OCI-LY7 (cell line): ENCODE measurements at regions not wholly inside any gene's neighbourhood (a gene's known extent, or its start where the extent isn't known, plus 50 kb on each side); places are given as distances from the start of the nearest gene placed in this dataset.

Experiments
- BruUV-seq: library from RNA; stranded (reverse); fragments of 400-500 nt; replicated peaks from 2 replicates; lab custom pipeline; 2021; lab: Mats Ljungman, UMichigan
- CTCF ChIA-PET: fragments of 300-600 bp; sonication (Branson Sonifier 250); formaldehyde crosslinking; loops from one replicate; lab custom pipeline; 2022; ENCODE audit warnings: antibody characterized with exemption; ENCODE audit not compliant: unreplicated experiment; lab: Charles Lee
- POLR2A ChIA-PET: fragments of 300-600 bp; sonication (Branson Sonifier 250); formaldehyde crosslinking; loops from one replicate; lab custom pipeline; 2022; ENCODE audit warnings: antibody characterized with exemption; lab: Charles Lee
- DNase-seq: peaks from one replicate; pipeline ENCODE4 v3.0.0-alpha.2; 2015; ENCODE audit warnings: low spot score
- H2AFZ ChIP-seq: fragments of 200-600 bp; sonication (generic), shearing (Covaris generic); 2 replicates; pipeline ENCODE4 v1.6.1; 2014; ENCODE audit warnings: mild to moderate bottlenecking, antibody characterized with exemption, low read length, moderate library complexity
- H3K27ac ChIP-seq: fragments of 200-600 bp; sonication (generic); 2 replicates; pipeline ENCODE4 v1.5.1; 2014; ENCODE audit warnings: mixed run types, low read depth, mild to moderate bottlenecking, moderate library complexity, low read length, inconsistent platforms; ENCODE audit not compliant: poor library complexity, severe bottlenecking
- H3K36me3 ChIP-seq: fragments of 200-600 bp; sonication (generic); 2 replicates; pipeline ENCODE4 v1.6.1; 2014; ENCODE audit warnings: mild to moderate bottlenecking, antibody characterized with exemption, low read length, moderate library complexity, mixed read lengths; ENCODE audit not compliant: insufficient read depth
- H3K4me1 ChIP-seq: fragments of 200-600 bp; sonication (generic); 2 replicates; pipeline ENCODE4 v1.5.1; 2014; ENCODE audit warnings: mild to moderate bottlenecking, low read length; ENCODE audit not compliant: insufficient read depth, poor library complexity, severe bottlenecking
- H3K4me2 ChIP-seq: fragments of 200-600 bp; sonication (generic); 2 replicates; pipeline ENCODE4 v1.6.1; 2014; ENCODE audit warnings: mild to moderate bottlenecking, low read length
- H3K4me3 ChIP-seq: fragments of 200-600 bp; sonication (generic); 2 replicates; pipeline ENCODE4 v1.5.1; 2014; ENCODE audit warnings: mild to moderate bottlenecking, low read depth, low read length; ENCODE audit not compliant: poor library complexity, severe bottlenecking
- H3K79me2 ChIP-seq: fragments of 200-600 bp; sonication (generic); 2 replicates; pipeline ENCODE4 v1.6.1; 2016; ENCODE audit warnings: low read depth, mild to moderate bottlenecking, low read length, moderate library complexity, mixed read lengths; ENCODE audit not compliant: insufficient read depth
- H3K9me2 ChIP-seq: fragments of 200-600 bp; sonication (generic); 2 replicates; pipeline ENCODE4 v1.6.1; 2016; ENCODE audit warnings: mild to moderate bottlenecking, low read length, mixed read lengths; ENCODE audit not compliant: insufficient read depth
- H3K9me3 ChIP-seq: fragments of 200-600 bp; sonication (generic); 2 replicates; pipeline ENCODE4 v1.6.1; 2014; ENCODE audit warnings: mild to moderate bottlenecking, mixed run types, low read length, mixed read lengths
- H4K20me1 ChIP-seq: fragments of 200-600 bp; sonication (generic); 2 replicates; pipeline ENCODE4 v1.6.1; 2014; ENCODE audit warnings: mild to moderate bottlenecking, antibody characterized with exemption, low read length, moderate library complexity, mixed read lengths; ENCODE audit not compliant: insufficient read depth
- CTCF ChIP-seq: fragments of 200-600 bp; sonication (generic); conservative IDR thresholded peaks from 2 replicates; pipeline ENCODE4 v1.5.1; 2014; ENCODE audit warnings: mild to moderate bottlenecking, antibody characterized with exemption, low read length, moderate library complexity, mixed read lengths
- EZH2phosphoT487 ChIP-seq: fragments of 200-600 bp; sonication (generic); IDR thresholded peaks from 2 replicates; pipeline ENCODE4 v1.6.1; 2018; ENCODE audit warnings: low read depth, borderline replicate concordance, mild to moderate bottlenecking, mixed run types, antibody characterized with exemption, low read length, moderate library complexity, mixed read lengths
- intact Hi-C: fragments of 100-400 bp; cut with micrococcal nuclease; formaldehyde crosslinking; loops from one replicate; pipeline ENCODE4 v1.10.0; 2022; ENCODE audit not compliant: unreplicated experiment

DNA sequence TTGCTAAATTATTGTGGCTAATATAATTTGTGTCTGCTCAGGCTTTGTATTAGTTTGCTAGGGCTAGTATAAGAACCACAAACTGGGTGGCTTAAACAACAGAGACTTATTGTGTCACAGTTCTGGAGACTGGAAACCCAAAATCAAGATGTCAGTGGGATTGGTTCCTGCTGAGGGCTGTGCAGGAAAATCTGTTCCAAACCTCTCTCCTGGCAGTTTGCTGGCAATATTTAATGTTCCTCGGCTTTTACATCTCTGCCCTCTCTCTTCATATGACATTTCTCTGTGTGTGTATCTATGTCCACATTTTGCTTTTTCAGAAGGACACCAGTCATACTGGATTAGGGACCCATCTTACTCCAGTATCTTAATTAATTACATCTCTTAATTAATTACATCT is 498.8 kb upstream of the CD180 start:
- intact Hi-C loops = no loop called here
- H3K27ac ChIP-seq = no peak overlapping the region
- H3K36me3 ChIP-seq = no peaks in the 10 kb centered on the region
- H3K9me2 ChIP-seq = no peaks in the 10 kb centered on the region
- H3K4me2 ChIP-seq = no peak overlapping the region
- ChIA-PET CTCF (no interaction called here), POLR2A (no interaction called here)
- H4K20me1 ChIP-seq = no peaks in the 10 kb centered on the region
- no peaks in the 10 kb centered on the region for H3K79me2 ChIP-seq
- H3K9me3 ChIP-seq = no peaks in the 10 kb centered on the region
- DNase-seq = no peak
- no peak for TF ChIP-seq EZH2phosphoT487
- TF ChIP-seq CTCF = no peak
- no peaks in the 10 kb centered on the region for H3K4me1 ChIP-seq
- no peak overlapping the region for H2AFZ ChIP-seq
- BruUV-seq = no TSS peak
- H3K4me3 ChIP-seq = no peak overlapping the region

DNA sequence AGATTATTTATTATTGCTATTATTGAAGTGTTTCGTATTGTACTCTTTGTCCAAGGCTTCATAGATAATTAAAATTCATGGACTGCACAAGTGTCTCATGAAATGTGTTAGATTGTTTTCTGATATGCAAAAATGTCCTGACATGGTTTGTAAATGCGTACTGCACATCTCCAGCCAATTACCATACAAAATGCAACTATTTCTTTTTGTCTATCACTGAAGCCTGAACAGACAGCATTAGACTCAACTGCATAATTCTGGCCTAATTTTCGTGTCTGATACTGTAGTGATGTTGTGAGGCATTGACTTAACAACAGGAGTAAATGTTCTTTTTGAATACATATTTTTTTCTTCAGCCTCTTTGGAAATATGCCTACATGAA is 498.2 kb upstream of the CD180 start:
- intact Hi-C loops = no loop called here
- Histone ChIP-seq H3K4me1 (no peaks in the 10 kb centered on the region), H4K20me1 (no peaks in the 10 kb centered on the region), H2AFZ (no peak overlapping the region), H3K9me3 (no peaks in the 10 kb centered on the region), H3K9me2 (no peaks in the 10 kb centered on the region), H3K36me3 (no peaks in the 10 kb centered on the region), H3K79me2 (no peaks in the 10 kb centered on the region), H3K4me2 (no peak overlapping the region), H3K27ac (no peak overlapping the region), H3K4me3 (no peak overlapping the region)
- POLR2A ChIA-PET = no interaction called here
- no peak for TF ChIP-seq EZH2phosphoT487
- TF ChIP-seq CTCF = no peak
- BruUV-seq = no TSS peak
- no peak for DNase-seq
- CTCF ChIA-PET = no interaction called here

- ChIA-PET POLR2A (no interaction called here), CTCF (no interaction called here)
- no peak for DNase-seq
- Histone ChIP-seq H4K20me1 (no peaks in the 10 kb centered on the region), H3K79me2 (no peaks in the 10 kb centered on the region), H3K27ac (no peak overlapping the region), H3K4me3 (no peak overlapping the region), H3K36me3 (no peaks in the 10 kb centered on the region), H3K4me2 (no peak overlapping the region), H3K9me3 (no peaks in the 10 kb centered on the region), H2AFZ (no peak overlapping the region), H3K9me2 (no peaks in the 10 kb centered on the region), H3K4me1 (no peaks in the 10 kb centered on the region)
- BruUV-seq = no TSS peak
- no peak for TF ChIP-seq EZH2phosphoT487
- TF ChIP-seq CTCF = no peak
- intact Hi-C loops = no loop called here
Observed at GRCh38 chr5:67693956-67694809, 497.6 kb upstream of the CD180 start.
